ENCODE measurements at regions not wholly inside any gene's neighbourhood (a gene's known extent, or its start where the extent isn't known, plus 50 kb on each side); places are given as distances from the start of the nearest gene placed in this dataset.
"Not testable (repeated sequence)": the region's sequence is repeated elsewhere in the genome, so short reads cannot be mapped to it uniquely, and the experiment has no call there.

DNA sequence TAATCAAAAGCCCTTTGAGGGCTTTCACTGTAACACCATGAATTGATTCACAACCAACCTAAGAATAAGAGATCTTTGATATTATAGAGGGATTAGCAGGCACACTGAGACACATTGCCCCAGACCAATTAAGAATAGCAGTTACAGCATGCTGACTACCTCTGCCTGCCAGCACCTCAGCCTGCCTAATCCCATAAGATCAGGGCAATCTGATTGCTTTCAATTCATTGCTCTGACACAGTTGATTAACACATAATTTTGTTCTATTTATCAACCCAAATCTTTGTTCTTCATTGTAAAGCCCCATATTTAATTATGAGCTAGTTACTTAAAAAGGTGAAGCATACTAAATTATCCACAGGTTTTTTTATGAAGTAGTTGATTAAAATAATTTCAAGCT is 548.8 kb upstream of the ZP4 start:
- intact Hi-C loops (cut with DNase I), result no loop called here
- H3K4me3 ChIP-seq, result no peak overlapping the region
- TF ChIP-seq POLR2AphosphoS5 (IDR thresholded peaks at IDR 0.05; ENCODE audit: insufficient read depth in 1 of 2, low read depth in 1 of 2) (no peak), POLR2A (IDR thresholded peaks at IDR 0.05) (no peak)
- TF ChIP-seq, protein P1, sequence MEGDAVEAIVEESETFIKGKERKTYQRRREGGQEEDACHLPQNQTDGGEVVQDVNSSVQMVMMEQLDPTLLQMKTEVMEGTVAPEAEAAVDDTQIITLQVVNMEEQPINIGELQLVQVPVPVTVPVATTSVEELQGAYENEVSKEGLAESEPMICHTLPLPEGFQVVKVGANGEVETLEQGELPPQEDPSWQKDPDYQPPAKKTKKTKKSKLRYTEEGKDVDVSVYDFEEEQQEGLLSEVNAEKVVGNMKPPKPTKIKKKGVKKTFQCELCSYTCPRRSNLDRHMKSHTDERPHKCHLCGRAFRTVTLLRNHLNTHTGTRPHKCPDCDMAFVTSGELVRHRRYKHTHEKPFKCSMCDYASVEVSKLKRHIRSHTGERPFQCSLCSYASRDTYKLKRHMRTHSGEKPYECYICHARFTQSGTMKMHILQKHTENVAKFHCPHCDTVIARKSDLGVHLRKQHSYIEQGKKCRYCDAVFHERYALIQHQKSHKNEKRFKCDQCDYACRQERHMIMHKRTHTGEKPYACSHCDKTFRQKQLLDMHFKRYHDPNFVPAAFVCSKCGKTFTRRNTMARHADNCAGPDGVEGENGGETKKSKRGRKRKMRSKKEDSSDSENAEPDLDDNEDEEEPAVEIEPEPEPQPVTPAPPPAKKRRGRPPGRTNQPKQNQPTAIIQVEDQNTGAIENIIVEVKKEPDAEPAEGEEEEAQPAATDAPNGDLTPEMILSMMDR (IDR thresholded peaks at IDR 0.05), result no peak
- no peaks in the 10 kb centered on the region for H3K27me3 ChIP-seq
- no peaks in the 10 kb centered on the region for H3K36me3 ChIP-seq
- no peak for DNase-seq (ENCODE audit: extremely low spot score in 2 of 2)
- H3K27ac ChIP-seq, result no peak overlapping the region
- no peaks in the 10 kb centered on the region for H3K4me1 ChIP-seq
- H3K9me3 ChIP-seq, result no peaks in the 10 kb centered on the region

DNA sequence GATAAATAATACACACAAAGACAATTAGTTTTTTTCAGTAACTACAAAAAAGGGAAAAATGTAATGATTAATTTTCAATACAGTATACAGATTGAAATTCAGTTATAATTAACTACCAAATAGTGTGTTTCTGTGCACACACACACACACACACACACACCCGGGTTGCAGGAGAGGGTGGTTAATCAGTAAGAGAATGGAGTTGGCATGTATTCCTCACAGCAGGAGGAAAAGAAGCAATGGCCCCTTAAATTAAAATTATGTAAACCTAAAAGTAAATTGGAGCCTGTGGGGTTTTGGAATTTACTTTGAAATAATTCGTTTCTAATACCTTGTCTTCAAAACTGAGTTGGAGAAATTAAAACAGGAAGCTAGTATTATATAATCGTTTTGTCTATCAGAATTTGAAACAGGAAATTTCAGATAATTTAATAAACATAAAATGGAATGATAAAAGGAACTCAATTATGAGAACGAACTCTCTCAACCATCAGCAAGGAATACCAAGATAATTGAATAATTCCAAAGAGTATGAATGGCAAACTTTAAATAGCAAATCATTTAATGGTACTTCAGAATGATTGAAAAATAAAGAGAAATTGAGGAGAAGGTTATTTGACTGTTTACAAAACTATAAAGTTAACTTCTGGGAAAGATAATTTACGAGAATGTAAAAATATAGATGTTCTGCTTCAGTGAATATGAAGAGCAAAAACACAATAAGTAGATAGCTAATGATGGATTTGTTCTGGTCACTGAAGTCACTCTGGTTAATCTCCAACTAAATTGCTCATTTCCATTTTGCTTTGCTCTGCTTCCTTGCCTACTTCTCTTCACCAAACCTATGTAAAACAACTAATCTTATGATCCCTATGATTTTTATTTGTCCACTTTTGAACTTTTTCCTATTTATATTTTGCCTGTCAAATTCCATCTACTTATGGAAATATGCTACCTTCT is 547.9 kb upstream of the ZP4 start:
- H3K4me3 ChIP-seq, result no peak overlapping the region
- no peaks in the 10 kb centered on the region for H3K4me1 ChIP-seq
- no peaks in the 10 kb centered on the region for H3K9me3 ChIP-seq
- DNase-seq (ENCODE audit: extremely low spot score in 2 of 2), result no peak
- intact Hi-C loops (cut with DNase I), result no loop called here
- TF ChIP-seq, protein P1 (IDR thresholded peaks at IDR 0.05), result no peak
- TF ChIP-seq POLR2A (IDR thresholded peaks at IDR 0.05) (no peak), POLR2AphosphoS5 (IDR thresholded peaks at IDR 0.05; ENCODE audit: insufficient read depth in 1 of 2, low read depth in 1 of 2) (no peak)
- H3K27me3 ChIP-seq, result no peaks in the 10 kb centered on the region
- no peaks in the 10 kb centered on the region for H3K36me3 ChIP-seq
- no peak overlapping the region for H3K27ac ChIP-seq

DNA sequence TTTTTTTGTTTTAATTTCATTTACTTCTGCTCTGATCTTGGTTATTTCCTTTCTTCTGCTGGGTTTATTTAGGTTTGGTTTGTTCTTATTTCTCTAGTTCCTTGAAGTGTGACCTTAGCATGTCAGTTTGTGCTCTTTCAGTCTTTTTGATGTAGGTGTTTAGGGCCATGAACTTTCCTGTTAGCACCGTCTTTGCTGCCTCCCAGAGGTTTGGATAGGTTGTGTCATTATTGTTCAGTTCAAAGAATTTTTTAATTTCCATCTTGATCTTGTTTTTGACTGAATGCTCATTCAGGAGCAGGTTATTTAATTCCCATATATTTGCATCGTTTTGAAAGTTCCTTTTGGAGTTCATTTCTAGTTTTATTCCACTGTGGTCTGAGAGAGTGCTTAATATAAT is 539.0 kb upstream of the ZP4 start:
- H3K4me1 ChIP-seq; H3K9me3 ChIP-seq; H3K27ac ChIP-seq; H3K4me3 ChIP-seq; H3K27me3 ChIP-seq; intact Hi-C loops (cut with DNase I); H3K36me3 ChIP-seq; DNase-seq (ENCODE audit: extremely low spot score in 2 of 2): not testable (repeated sequence)

DNA sequence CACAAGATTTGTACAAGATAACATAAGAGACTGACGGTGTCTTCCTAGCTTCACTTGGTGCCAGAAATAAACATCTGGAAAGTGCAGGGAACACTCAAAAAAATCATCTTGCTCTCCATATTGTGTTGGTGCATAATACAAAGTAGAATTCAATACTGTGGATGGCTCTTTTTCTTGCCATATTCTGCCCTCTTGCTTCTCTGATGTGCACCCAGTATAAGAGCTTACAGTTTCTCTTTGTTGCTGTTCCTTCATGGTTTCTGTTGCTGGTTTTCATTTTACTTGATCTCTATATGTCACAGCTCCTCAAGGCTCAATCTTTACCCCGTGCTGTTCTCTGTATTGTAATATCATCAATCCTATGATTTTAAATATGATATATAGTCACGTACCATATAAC is 528.5 kb upstream of the ZP4 start:
- no peaks in the 10 kb centered on the region for H3K27me3 ChIP-seq
- DNase-seq (ENCODE audit: extremely low spot score in 2 of 2), result no peak
- no peaks in the 10 kb centered on the region for H3K36me3 ChIP-seq
- H3K27ac ChIP-seq, result no peak overlapping the region
- TF ChIP-seq POLR2AphosphoS5 (IDR thresholded peaks at IDR 0.05; ENCODE audit: insufficient read depth in 1 of 2, low read depth in 1 of 2), result no peak
- TF ChIP-seq, protein P1 (IDR thresholded peaks at IDR 0.05), result no peak
- TF ChIP-seq POLR2A (IDR thresholded peaks at IDR 0.05), result no peak
- no peak overlapping the region for H3K4me3 ChIP-seq
- intact Hi-C loops (cut with DNase I), result no loop called here
- H3K9me3 ChIP-seq, result no peaks in the 10 kb centered on the region
- no peaks in the 10 kb centered on the region for H3K4me1 ChIP-seq

DNA sequence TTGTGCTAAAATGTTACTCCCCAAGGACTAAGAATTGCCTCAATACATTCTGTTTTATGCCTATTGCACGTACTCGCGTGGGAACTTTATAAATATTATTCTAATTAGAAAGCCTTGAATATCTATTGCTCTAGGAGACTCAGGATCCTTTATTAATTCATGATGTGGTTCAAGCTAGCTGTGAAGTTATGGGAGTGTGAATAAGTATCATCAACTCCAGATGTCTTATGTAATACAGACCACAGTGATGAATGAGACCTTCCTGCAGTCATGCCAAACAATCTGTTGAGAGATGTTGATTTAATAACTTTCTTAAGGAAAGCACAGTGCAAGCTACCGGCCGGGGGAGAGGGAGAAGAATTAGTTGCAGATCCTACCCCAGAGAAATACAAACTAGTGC is 519.2 kb upstream of the ZP4 start:
- DNase-seq (ENCODE audit: extremely low spot score in 2 of 2), result no peak
- H3K4me3 ChIP-seq, result no peak overlapping the region
- no peak overlapping the region for H3K27ac ChIP-seq
- H3K4me1 ChIP-seq, result no peaks in the 10 kb centered on the region
- H3K27me3 ChIP-seq, result no peaks in the 10 kb centered on the region
- H3K36me3 ChIP-seq, result no peaks in the 10 kb centered on the region
- intact Hi-C loops (cut with DNase I), result no loop called here
- TF ChIP-seq, protein P1 (IDR thresholded peaks at IDR 0.05), result no peak
- no peak for TF ChIP-seq POLR2A (IDR thresholded peaks at IDR 0.05)
- no peak for TF ChIP-seq POLR2AphosphoS5 (IDR thresholded peaks at IDR 0.05; ENCODE audit: insufficient read depth in 1 of 2, low read depth in 1 of 2)
- no peaks in the 10 kb centered on the region for H3K9me3 ChIP-seq

All from vagina (tissue), 2 donors.